ENCODE measurements at regions not wholly inside any gene's neighbourhood (a gene's known extent, or its start where the extent isn't known, plus 50 kb on each side); places are given as distances from the start of the nearest gene placed in this dataset.
A peak's percentile ranks its signal among the peaks of the same experiment; 100 is the strongest.

DNA sequence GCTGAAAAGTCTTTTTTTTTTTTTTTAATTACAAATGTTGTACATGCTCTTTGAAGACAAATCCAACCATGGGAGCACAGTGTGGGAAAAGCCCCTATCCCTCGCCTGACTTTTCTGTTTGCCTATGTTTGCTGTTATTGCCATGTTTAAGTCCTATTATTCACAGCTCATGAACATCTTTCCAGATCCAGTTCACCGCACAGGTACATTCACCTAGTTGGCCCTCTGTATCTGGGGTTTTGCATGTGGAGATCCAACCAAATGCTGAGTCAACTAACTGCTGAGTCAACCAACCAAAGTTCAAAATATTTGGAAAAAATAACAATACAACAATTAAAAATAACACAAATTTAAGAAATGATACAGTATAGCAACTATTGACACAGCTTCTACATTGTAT is 100.1 kb upstream of the CLNK start:
- Histone ChIP-seq H3K18ac (ENCODE audit: low read depth, low read length) (no peak overlapping the region), H4K8ac (ENCODE audit: low read depth in 2 of 2, low read length in 2 of 2) (no peak overlapping the region; a peak in 1 of 4 replicates), H2BK5ac (ENCODE audit: low read depth, low read length, poor library complexity, severe bottlenecking) (no peak overlapping the region), H3K27ac (ENCODE audit: insufficient read depth, low read length) (no peak overlapping the region), H3K27me3 (ENCODE audit: control insufficient read depth, insufficient read depth, low read length) (no peaks in the 10 kb centered on the region), H2AFZ (replicated peaks; ENCODE audit: low read length, poor library complexity) (no peak overlapping the region), H3K4ac (ENCODE audit: low read depth, low read length) (peak overlapping the region; percentile 59), H2BK15ac (ENCODE audit: low read depth, low read length) (peak overlapping the region; percentile 20; the same call in 1 of the 3 replicates), H3K9ac (ENCODE audit: low read depth, low read length) (no peak overlapping the region), H3K4me1 (ENCODE audit: control insufficient read depth, insufficient read depth, low read length) (peaks cover 8% of the 10 kb centered on the region), H3K14ac (replicated peaks; ENCODE audit: low read depth, low read length) (no peak overlapping the region), H3K79me1 (ENCODE audit: low read depth in 1 of 2, low read length in 2 of 2) (no peaks in the 10 kb centered on the region), H4K91ac (ENCODE audit: insufficient read depth, low read depth, low read length) (no peak overlapping the region), H2BK20ac (ENCODE audit: low read depth, low read length) (peak overlapping the region; percentile 60; the same call in 1 of the 2 replicates), H3K36me3 (ENCODE audit: control insufficient read depth, insufficient read depth, low read length) (no peaks in the 10 kb centered on the region), H3K4me3 (ENCODE audit: insufficient read depth, low read depth, low read length) (no peak overlapping the region), H4K5ac (ENCODE audit: low read depth, low read length) (no peak overlapping the region), H2AK9ac (replicated peaks; ENCODE audit: low read depth, low read length, poor library complexity) (no peak overlapping the region), H3K56ac (ENCODE audit: extremely low read depth, insufficient read depth, low read length) (no peak overlapping the region), H2BK120ac (ENCODE audit: low read depth, low read length) (peak overlapping the region; percentile 58; the same call in 1 of the 2 replicates), H4K20me1 (ENCODE audit: insufficient read depth, low read length) (no peaks in the 10 kb centered on the region), H3K9me3 (ENCODE audit: control insufficient read depth, insufficient read depth, low read length) (no peaks in the 10 kb centered on the region), H3K23ac (ENCODE audit: low read depth, low read length) (no peak overlapping the region), H3K9me1 (ENCODE audit: insufficient read depth, low read length) (no peaks in the 10 kb centered on the region), H2AK5ac (ENCODE audit: low read depth, low read length) (0 out of 2 replicates have a peak overlapping the region, but pooled peaks have one; percentile 33), H3K4me2 (ENCODE audit: low read depth, low read length) (no peak overlapping the region)
- CTCF ChIA-PET, result no interaction called here
- intact Hi-C loops (cut with micrococcal nuclease) (no loop called here), in situ Hi-C loops (cut with MboI; ENCODE audit: low sequenced_read_pairs) (no loop called here), dilution Hi-C loops (cut with HindIII; ENCODE audit: low sequenced_read_pairs, unreplicated experiment) (no loop called here)
- TF ChIP-seq SMC3 (IDR thresholded peaks at IDR 0.05; ENCODE audit: low read depth, low read length) (no peak), MAFK (IDR thresholded peaks at IDR 0.05; ENCODE audit: low read depth, low read length) (no peak), NFE2L2 (IDR thresholded peaks at IDR 0.05; ENCODE audit: low read depth, low read length) (no peak), MXI1 (IDR thresholded peaks at IDR 0.05; ENCODE audit: borderline replicate concordance, low read depth, low read length) (no peak), CEBPB (IDR thresholded peaks at IDR 0.05; ENCODE audit: low read depth, low read length) (no peak), RAD21 (IDR thresholded peaks at IDR 0.05; ENCODE audit: low read length) (no peak), BHLHE40 (IDR thresholded peaks at IDR 0.05; ENCODE audit: low read depth, low read length) (no peak), MAZ (IDR thresholded peaks at IDR 0.05; ENCODE audit: borderline replicate concordance, low read depth, low read length) (no peak), RCOR1 (IDR thresholded peaks at IDR 0.05; ENCODE audit: insufficient replicate concordance, low read length) (no peak)
- TF ChIP-seq, protein P1, sequence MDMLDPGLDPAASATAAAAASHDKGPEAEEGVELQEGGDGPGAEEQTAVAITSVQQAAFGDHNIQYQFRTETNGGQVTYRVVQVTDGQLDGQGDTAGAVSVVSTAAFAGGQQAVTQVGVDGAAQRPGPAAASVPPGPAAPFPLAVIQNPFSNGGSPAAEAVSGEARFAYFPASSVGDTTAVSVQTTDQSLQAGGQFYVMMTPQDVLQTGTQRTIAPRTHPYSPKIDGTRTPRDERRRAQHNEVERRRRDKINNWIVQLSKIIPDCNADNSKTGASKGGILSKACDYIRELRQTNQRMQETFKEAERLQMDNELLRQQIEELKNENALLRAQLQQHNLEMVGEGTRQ (IDR thresholded peaks at IDR 0.05; ENCODE audit: low read depth, low read length), result no peak
- no TSS peak for BruUV-seq (replicated peaks)
- DNase-seq, result no peak
- no peak for ATAC-seq (ENCODE audit: low read depth)
- POLR2A ChIA-PET (ENCODE audit: unreplicated experiment), result no interaction called here
- no CpG with 5 or more reads among the region's 2 CpGs for WGBS, 2 experiments (ENCODE audit: extremely low coverage in 2 of 2, insufficient read length in 1 of 2)

All from IMR-90 (cell line).